ENCODE measurements at regions not wholly inside any gene's neighbourhood (a gene's known extent, or its start where the extent isn't known, plus 50 kb on each side); places are given as distances from the start of the nearest gene placed in this dataset.
A peak's percentile ranks its signal among the peaks of the same experiment; 100 is the strongest.
"Not testable (repeated sequence)": the region's sequence is repeated elsewhere in the genome, so short reads cannot be mapped to it uniquely, and the experiment has no call there.

DNA sequence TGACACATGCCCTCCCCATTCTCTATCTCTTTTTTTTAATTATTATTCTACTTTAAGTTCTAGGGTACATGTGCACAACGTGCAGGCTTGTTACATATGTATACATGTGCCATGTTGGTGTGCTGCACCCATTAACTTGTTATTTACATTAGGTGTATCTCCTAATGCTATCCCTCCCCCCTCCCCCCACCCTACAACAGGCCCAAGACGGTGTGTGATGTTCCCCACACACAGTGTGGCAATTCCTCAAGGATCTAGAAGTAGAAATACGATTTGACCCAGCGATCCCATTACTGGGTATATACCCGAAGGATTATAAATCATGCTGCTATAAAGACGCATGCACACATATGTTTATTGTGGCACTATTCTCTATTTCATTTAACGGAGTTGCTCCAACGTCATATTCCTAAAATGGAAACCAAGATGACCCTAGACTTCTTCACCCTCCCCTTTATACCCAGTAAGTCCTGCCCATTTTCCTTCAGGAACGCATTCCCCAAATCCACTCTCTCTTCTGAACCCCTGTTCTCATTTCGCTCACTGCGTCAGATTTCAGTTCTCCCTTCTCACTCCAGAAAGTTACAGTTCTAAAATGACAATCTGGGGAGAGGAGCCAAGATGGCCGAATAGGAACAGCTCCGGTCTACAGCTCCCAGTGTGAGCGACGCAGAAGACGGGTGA is 175.6 kb downstream of the MEX3B start:
- H3K79me2 ChIP-seq (replicated peaks; ENCODE audit: insufficient read depth): peaks cover 18% of the 10 kb centered on the region; the same call in 1 of the 2 replicates
- not testable (repeated sequence) for H4K20me1 ChIP-seq (replicated peaks; ENCODE audit: insufficient read depth); H3K4me1 Mint-ChIP-seq; H3K4me1 ChIP-seq (ENCODE audit: insufficient read depth); H3K36me3 Mint-ChIP-seq (ENCODE audit: low read depth); H3K9me3 Mint-ChIP-seq; H3K36me3 ChIP-seq (ENCODE audit: insufficient read depth); H3K27ac ChIP-seq (ENCODE audit: low read depth); H3K9me2 ChIP-seq (ENCODE audit: insufficient read depth); ATAC-seq; H3K27me3 Mint-ChIP-seq (ENCODE audit: insufficient read depth, low read depth, poor library complexity); H3K27me3 ChIP-seq (ENCODE audit: insufficient read depth); H3F3A ChIP-seq (replicated peaks; ENCODE audit: low read depth)
- peak; percentile 22 for DNase-seq (ENCODE audit: low spot score)
- peak overlapping the region; percentile 91 for H3K4me2 ChIP-seq
- H3K4me3 ChIP-seq: peak overlapping the region; percentile 74
- H2AFZ ChIP-seq: peak overlapping the region; percentile 95; the same call in 1 of the 2 replicates
- peak overlapping the region; percentile 52; the same call in 1 of the 2 replicates for H3K27ac Mint-ChIP-seq
- H3K4me3 Mint-ChIP-seq: peak overlapping the region; percentile 69

DNA sequence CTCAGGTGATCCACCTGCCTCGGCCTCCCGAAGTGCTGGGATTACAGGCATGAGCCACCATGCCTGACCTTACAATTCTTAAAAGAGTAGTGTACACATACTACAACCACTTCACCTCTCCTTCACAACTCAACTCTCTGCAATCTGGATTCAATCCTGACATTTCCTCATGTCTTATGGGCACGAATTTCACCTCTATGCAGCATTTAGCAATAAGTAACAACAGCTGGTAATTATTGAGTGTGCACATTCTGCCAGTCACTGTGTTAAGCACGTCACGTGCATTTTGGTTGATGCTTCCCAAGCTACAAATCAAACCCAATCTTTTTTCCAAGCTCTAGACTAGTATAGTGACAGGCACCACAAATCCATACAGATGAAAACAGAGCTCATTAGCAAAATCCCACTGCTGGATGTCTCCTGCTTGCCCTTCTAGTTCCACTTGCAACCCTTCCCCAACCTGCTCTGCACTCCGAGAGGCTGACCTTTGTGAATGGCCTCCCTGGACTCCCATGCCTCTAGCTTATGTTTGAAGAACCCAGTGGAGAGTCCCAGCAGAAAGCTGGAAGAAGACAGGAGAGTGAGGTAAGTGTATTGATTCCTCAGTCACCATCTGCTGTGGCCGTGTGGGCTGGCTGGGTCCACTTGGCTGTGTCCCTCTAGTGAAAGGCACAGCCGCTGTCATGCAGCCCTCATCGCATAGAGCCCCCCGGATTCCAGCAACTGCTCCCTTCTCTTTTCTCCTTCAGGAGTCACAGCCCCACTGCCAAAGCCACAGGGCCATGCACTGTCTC is 176.5 kb downstream of the MEX3B start:
- Histone ChIP-seq H3K4me1 (ENCODE audit: insufficient read depth) (peaks cover 6% of the 10 kb centered on the region; the same call in 1 of the 2 replicates), H4K20me1 (replicated peaks; ENCODE audit: insufficient read depth) (0 out of 2 replicates have a peak, but pooled peaks cover 3% of the 10 kb centered on the region), H3K27me3 (ENCODE audit: insufficient read depth) (no peaks in the 10 kb centered on the region), H3K9me2 (ENCODE audit: insufficient read depth) (no peaks in the 10 kb centered on the region), H3F3A (replicated peaks; ENCODE audit: low read depth) (no peaks in the 10 kb centered on the region), H2AFZ (no peak overlapping the region), H3K36me3 (ENCODE audit: insufficient read depth) (no peaks in the 10 kb centered on the region), H3K4me2 (peak overlapping the region; percentile 91), H3K4me3 (peak overlapping the region; percentile 74), H3K79me2 (replicated peaks; ENCODE audit: insufficient read depth) (peaks cover 18% of the 10 kb centered on the region; the same call in 1 of the 2 replicates), H3K27ac (ENCODE audit: low read depth) (no peak overlapping the region)
- no peak for TF ChIP-seq EZH2phosphoT487 (IDR thresholded peaks at IDR 0.05; ENCODE audit: unreplicated experiment)
- TF ChIP-seq ZNF114 (CRISPR knock-in tag; IDR thresholded peaks at IDR 0.05): no peak
- no peak for TF ChIP-seq NANOG (IDR thresholded peaks at IDR 0.05; ENCODE audit: borderline replicate concordance)
- TF ChIP-seq ZNF331 (CRISPR knock-in tag; IDR thresholded peaks at IDR 0.05; ENCODE audit: low read depth): no peak
- TF ChIP-seq, protein P1, sequence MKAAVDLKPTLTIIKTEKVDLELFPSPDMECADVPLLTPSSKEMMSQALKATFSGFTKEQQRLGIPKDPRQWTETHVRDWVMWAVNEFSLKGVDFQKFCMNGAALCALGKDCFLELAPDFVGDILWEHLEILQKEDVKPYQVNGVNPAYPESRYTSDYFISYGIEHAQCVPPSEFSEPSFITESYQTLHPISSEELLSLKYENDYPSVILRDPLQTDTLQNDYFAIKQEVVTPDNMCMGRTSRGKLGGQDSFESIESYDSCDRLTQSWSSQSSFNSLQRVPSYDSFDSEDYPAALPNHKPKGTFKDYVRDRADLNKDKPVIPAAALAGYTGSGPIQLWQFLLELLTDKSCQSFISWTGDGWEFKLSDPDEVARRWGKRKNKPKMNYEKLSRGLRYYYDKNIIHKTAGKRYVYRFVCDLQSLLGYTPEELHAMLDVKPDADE (IDR thresholded peaks at IDR 0.05): no peak
- TF ChIP-seq STAT1 (IDR thresholded peaks at IDR 0.05; ENCODE audit: unreplicated experiment): no peak
- TF ChIP-seq, protein P2, sequence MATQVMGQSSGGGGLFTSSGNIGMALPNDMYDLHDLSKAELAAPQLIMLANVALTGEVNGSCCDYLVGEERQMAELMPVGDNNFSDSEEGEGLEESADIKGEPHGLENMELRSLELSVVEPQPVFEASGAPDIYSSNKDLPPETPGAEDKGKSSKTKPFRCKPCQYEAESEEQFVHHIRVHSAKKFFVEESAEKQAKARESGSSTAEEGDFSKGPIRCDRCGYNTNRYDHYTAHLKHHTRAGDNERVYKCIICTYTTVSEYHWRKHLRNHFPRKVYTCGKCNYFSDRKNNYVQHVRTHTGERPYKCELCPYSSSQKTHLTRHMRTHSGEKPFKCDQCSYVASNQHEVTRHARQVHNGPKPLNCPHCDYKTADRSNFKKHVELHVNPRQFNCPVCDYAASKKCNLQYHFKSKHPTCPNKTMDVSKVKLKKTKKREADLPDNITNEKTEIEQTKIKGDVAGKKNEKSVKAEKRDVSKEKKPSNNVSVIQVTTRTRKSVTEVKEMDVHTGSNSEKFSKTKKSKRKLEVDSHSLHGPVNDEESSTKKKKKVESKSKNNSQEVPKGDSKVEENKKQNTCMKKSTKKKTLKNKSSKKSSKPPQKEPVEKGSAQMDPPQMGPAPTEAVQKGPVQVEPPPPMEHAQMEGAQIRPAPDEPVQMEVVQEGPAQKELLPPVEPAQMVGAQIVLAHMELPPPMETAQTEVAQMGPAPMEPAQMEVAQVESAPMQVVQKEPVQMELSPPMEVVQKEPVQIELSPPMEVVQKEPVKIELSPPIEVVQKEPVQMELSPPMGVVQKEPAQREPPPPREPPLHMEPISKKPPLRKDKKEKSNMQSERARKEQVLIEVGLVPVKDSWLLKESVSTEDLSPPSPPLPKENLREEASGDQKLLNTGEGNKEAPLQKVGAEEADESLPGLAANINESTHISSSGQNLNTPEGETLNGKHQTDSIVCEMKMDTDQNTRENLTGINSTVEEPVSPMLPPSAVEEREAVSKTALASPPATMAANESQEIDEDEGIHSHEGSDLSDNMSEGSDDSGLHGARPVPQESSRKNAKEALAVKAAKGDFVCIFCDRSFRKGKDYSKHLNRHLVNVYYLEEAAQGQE (IDR thresholded peaks at IDR 0.05; ENCODE audit: unreplicated experiment): no peak
- TF ChIP-seq, protein P3, sequence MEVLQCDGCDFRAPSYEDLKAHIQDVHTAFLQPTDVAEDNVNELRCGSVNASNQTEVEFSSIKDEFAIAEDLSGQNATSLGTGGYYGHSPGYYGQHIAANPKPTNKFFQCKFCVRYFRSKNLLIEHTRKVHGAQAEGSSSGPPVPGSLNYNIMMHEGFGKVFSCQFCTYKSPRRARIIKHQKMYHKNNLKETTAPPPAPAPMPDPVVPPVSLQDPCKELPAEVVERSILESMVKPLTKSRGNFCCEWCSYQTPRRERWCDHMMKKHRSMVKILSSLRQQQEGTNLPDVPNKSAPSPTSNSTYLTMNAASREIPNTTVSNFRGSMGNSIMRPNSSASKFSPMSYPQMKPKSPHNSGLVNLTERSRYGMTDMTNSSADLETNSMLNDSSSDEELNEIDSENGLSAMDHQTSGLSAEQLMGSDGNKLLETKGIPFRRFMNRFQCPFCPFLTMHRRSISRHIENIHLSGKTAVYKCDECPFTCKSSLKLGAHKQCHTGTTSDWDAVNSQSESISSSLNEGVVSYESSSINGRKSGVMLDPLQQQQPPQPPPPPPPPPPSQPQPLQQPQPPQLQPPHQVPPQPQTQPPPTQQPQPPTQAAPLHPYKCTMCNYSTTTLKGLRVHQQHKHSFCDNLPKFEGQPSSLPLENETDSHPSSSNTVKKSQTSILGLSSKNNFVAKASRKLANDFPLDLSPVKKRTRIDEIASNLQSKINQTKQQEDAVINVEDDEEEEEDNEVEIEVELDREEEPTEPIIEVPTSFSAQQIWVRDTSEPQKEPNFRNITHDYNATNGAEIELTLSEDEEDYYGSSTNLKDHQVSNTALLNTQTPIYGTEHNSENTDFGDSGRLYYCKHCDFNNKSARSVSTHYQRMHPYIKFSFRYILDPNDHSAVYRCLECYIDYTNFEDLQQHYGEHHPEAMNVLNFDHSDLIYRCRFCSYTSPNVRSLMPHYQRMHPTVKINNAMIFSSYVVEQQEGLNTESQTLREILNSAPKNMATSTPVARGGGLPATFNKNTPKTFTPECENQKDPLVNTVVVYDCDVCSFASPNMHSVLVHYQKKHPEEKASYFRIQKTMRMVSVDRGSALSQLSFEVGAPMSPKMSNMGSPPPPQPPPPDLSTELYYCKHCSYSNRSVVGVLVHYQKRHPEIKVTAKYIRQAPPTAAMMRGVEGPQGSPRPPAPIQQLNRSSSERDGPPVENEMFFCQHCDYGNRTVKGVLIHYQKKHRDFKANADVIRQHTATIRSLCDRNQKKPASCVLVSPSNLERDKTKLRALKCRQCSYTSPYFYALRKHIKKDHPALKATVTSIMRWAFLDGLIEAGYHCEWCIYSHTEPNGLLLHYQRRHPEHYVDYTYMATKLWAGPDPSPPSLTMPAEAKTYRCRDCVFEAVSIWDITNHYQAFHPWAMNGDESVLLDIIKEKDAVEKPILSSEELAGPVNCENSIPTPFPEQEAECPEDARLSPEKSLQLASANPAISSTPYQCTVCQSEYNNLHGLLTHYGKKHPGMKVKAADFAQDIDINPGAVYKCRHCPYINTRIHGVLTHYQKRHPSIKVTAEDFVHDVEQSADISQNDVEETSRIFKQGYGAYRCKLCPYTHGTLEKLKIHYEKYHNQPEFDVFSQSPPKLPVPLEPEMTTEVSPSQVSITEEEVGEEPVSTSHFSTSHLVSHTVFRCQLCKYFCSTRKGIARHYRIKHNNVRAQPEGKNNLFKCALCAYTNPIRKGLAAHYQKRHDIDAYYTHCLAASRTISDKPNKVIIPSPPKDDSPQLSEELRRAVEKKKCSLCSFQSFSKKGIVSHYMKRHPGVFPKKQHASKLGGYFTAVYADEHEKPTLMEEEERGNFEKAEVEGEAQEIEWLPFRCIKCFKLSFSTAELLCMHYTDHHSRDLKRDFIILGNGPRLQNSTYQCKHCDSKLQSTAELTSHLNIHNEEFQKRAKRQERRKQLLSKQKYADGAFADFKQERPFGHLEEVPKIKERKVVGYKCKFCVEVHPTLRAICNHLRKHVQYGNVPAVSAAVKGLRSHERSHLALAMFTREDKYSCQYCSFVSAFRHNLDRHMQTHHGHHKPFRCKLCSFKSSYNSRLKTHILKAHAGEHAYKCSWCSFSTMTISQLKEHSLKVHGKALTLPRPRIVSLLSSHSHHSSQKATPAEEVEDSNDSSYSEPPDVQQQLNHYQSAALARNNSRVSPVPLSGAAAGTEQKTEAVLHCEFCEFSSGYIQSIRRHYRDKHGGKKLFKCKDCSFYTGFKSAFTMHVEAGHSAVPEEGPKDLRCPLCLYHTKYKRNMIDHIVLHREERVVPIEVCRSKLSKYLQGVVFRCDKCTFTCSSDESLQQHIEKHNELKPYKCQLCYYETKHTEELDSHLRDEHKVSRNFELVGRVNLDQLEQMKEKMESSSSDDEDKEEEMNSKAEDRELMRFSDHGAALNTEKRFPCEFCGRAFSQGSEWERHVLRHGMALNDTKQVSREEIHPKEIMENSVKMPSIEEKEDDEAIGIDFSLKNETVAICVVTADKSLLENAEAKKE (CRISPR knock-in tag; IDR thresholded peaks at IDR 0.05): no peak
- Mint-ChIP-seq H3K4me1 (peaks cover 7% of the 10 kb centered on the region; the same call in 2 of the 3 replicates), H3K27me3 (ENCODE audit: insufficient read depth, low read depth, poor library complexity) (no peaks in the 10 kb centered on the region), H3K9me3 (peaks cover 7% of the 10 kb centered on the region; the same call in 2 of the 3 replicates), H3K27ac (no peak overlapping the region), H3K36me3 (ENCODE audit: low read depth) (peaks cover 12% of the 10 kb centered on the region; the same call in 2 of the 3 replicates), H3K4me3 (peak overlapping the region; percentile 69; the same call in 1 of the 3 replicates)
- DNase-seq (ENCODE audit: low spot score) (no peak), ATAC-seq (no peak)

Measured in GM23338 (cell line).